ENCODE measurements at regions not wholly inside any gene's neighbourhood (a gene's known extent, or its start where the extent isn't known, plus 50 kb on each side); places are given as distances from the start of the nearest gene placed in this dataset.

- no peak for DNase-seq (ENCODE audit: low spot score)
Measured at GRCh38 chr2:240208631-240209211, 68.3 kb upstream of the OTOS start.

GRCh38 chr2:240209493-240209892, 69.0 kb upstream of the OTOS start:
- no peak for DNase-seq (ENCODE audit: low spot score)

GRCh38 chr2:240210198-240210965, 69.9 kb upstream of the OTOS start:
- no peak for DNase-seq (ENCODE audit: low spot score)

GRCh38 chr2:240211096-240211495, 70.6 kb upstream of the OTOS start:
- no peak for DNase-seq (ENCODE audit: low spot score)

GRCh38 chr2:240211598-240212424, 71.4 kb upstream of the OTOS start:
- no peak for DNase-seq (ENCODE audit: low spot score)

- no peak for DNase-seq (ENCODE audit: low spot score)
Measured at GRCh38 chr2:240212425-240213225, 72.2 kb upstream of the OTOS start.

- DNase-seq (ENCODE audit: low spot score): no peak
Measured at GRCh38 chr2:240213226-240213475, 72.7 kb upstream of the OTOS start.

- DNase-seq (ENCODE audit: low spot score): no peak
Measured at GRCh38 chr2:240213476-240214421, 73.3 kb upstream of the OTOS start.

GRCh38 chr2:240214790-240215675, 74.6 kb upstream of the OTOS start:
- DNase-seq (ENCODE audit: low spot score): no peak

- DNase-seq (ENCODE audit: low spot score): no peak
Measured at GRCh38 chr2:240215676-240216051, 75.2 kb upstream of the OTOS start.

- no peak for DNase-seq (ENCODE audit: low spot score)
Measured at GRCh38 chr2:240216167-240216566, 75.7 kb upstream of the OTOS start.

GRCh38 chr2:240217431-240218301, 77.2 kb upstream of the OTOS start:
- peak; percentile 71 for DNase-seq (ENCODE audit: low spot score)

- DNase-seq (ENCODE audit: low spot score): no peak
Measured at GRCh38 chr2:240219208-240219890, 78.9 kb upstream of the OTOS start.

GRCh38 chr2:240220371-240220770, 79.9 kb upstream of the OTOS start:
- DNase-seq (ENCODE audit: low spot score): no peak

GRCh38 chr2:240223631-240224030, 83.2 kb upstream of the OTOS start:
- DNase-seq (ENCODE audit: low spot score): no peak

- no peak for DNase-seq (ENCODE audit: low spot score)
Measured at GRCh38 chr2:240224676-240225075, 84.2 kb upstream of the OTOS start.

- no peak for DNase-seq (ENCODE audit: low spot score)
Measured at GRCh38 chr2:240225131-240225530, 84.7 kb upstream of the OTOS start.
